HG02981 (cell line): ENCODE measurements at regions not wholly inside any gene's neighbourhood (a gene's known extent, or its start where the extent isn't known, plus 50 kb on each side); places are given as distances from the start of the nearest gene placed in this dataset.

ENCODE experiments used
- ATAC-seq: cut with Tn5 transposase; IDR thresholded peaks from one replicate; pipeline ENCODE4 v1.9.1; 2021; ENCODE audit warnings: mild to moderate bottlenecking, moderate library complexity; ENCODE audit not compliant: unreplicated experiment

- no peak for ATAC-seq
Measured at GRCh38 chr2:217081799-217082198, 221.9 kb upstream of the TNP1 start.

GRCh38 chr2:217079165-217079564, 219.3 kb upstream of the TNP1 start:
- ATAC-seq: no peak

- ATAC-seq: peak; percentile 52
Measured at GRCh38 chr2:217077831-217078407, 218.1 kb upstream of the TNP1 start.

- ATAC-seq: no peak
Measured at GRCh38 chr2:217076657-217077232, 216.9 kb upstream of the TNP1 start.

- no peak for ATAC-seq
Measured at GRCh38 chr2:217076058-217076435, 216.2 kb upstream of the TNP1 start.

GRCh38 chr2:217075268-217076057, 215.6 kb upstream of the TNP1 start:
- no peak for ATAC-seq

GRCh38 chr2:217074576-217075255, 214.9 kb upstream of the TNP1 start:
- ATAC-seq: no peak

- ATAC-seq: no peak
Measured at GRCh38 chr2:217071416-217071815, 211.6 kb upstream of the TNP1 start.

- no peak for ATAC-seq
Measured at GRCh38 chr2:217070611-217071010, 210.7 kb upstream of the TNP1 start.

GRCh38 chr2:217070043-217070430, 210.2 kb upstream of the TNP1 start:
- no peak for ATAC-seq

- ATAC-seq: no peak
Measured at GRCh38 chr2:217069263-217070042, 209.6 kb upstream of the TNP1 start.

- ATAC-seq: no peak
Measured at GRCh38 chr2:217068677-217069250, 208.9 kb upstream of the TNP1 start.

- no peak for ATAC-seq
Measured at GRCh38 chr2:217067787-217068186, 207.9 kb upstream of the TNP1 start.

- no peak for ATAC-seq
Measured at GRCh38 chr2:217066510-217067270, 206.8 kb upstream of the TNP1 start.

- no peak for ATAC-seq
Measured at GRCh38 chr2:217065695-217066405, 206.0 kb upstream of the TNP1 start.

GRCh38 chr2:217065012-217065290, 205.1 kb upstream of the TNP1 start:
- ATAC-seq: no peak

GRCh38 chr2:217064234-217065011, 204.6 kb upstream of the TNP1 start:
- ATAC-seq: no peak

- no peak for ATAC-seq
Measured at GRCh38 chr2:217063238-217063755, 203.4 kb upstream of the TNP1 start.

GRCh38 chr2:217062768-217063167, 202.9 kb upstream of the TNP1 start:
- ATAC-seq: no peak
